ENCODE measurements at regions not wholly inside any gene's neighbourhood (a gene's known extent, or its start where the extent isn't known, plus 50 kb on each side); places are given as distances from the start of the nearest gene placed in this dataset.

DNA sequence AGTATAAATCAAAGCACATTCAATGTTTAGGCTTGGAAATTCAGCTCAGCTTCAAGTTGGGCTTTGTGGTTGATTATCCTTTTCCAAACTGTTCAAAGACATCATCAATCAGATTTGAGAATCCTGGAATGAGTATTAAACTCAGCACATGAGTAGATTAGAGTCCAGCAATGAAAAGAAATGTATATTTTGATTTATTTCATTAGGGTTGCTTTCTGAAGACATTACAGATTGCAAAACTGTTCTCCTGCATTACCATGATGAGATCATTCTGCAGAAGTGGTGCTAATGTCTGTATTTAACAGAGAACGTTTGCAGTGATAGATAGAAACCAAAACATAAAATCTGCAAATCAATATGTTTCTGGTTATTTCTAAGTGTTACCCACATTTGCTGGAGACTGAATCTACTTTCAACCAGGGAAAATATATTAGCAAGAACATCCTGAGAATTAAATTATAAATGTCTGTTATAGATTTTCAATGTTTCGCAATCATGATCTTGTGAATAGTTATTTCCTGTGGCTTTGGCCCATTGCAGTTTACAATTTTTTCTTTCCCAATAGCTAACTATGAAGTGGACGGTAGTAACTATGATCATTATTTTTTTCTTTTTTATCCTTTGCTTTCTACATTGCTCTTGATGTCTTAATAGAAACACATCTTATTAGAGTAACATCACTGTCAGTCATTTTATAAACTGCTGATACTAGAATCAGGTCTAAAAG is 1125.7 kb upstream of the GOT2 start:
- 69% methylated on average over 3 of the region's 3 CpGs for WGBS
- intact Hi-C loops (cut with DNase I), result no loop called here
- H3K36me3 ChIP-seq, result no peaks in the 10 kb centered on the region

DNA sequence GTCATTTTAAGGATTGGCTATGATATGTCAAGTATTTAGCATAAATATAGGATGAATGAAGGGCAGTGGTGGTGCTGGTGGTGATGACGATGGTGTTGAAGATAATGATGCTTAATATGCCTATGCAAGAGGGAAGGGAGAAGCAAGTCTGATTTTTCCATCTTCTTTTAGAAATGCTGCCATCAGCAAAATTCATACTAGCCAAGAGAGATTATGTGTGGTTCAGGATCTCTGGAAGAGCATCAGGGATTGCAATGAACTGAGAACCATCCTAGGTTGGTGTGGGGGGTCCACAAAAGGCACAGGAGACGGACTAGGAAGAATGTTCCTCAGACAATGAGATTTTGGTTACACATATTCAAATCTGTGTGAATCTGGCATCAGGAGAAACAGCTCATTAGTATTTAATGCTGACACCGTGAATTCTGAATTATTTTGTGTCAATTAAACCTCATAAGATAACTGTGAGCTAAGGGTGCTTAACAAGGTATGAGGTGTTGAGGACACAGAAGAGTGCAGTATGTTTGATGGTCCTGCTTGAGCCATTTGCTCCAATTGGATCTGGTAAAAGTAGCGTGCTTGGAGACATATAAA is 1120.8 kb upstream of the GOT2 start:
- WGBS, result 84% methylated on average over 4 of the region's 4 CpGs
- TF ChIP-seq POLR2A (IDR thresholded peaks at IDR 0.05; ENCODE audit: low read depth) (no peak), CTCF (IDR thresholded peaks at IDR 0.05) (no peak), EP300 (IDR thresholded peaks at IDR 0.05) (no peak), POLR2AphosphoS5 (IDR thresholded peaks at IDR 0.05) (no peak)
- H3K27ac ChIP-seq (replicated peaks in 1 of 4), result no peak overlapping the region

More for the DNA sequence above, 1125.7 kb upstream of the GOT2 start:
- DNase-seq (ENCODE audit: extremely low spot score), result no peak
- Histone ChIP-seq H3K27me3 (no peaks in the 10 kb centered on the region), H3K9me3 (no peaks in the 10 kb centered on the region), H3K4me1 (peaks cover 0 to 1% (median under 1%) of the 10 kb centered on the region in 4 donors), H3K27ac (replicated peaks in 1 of 4) (no peak overlapping the region), H3K4me3 (no peak overlapping the region)
- TF ChIP-seq POLR2A (IDR thresholded peaks at IDR 0.05; ENCODE audit: low read depth), result no peak
- no peak for TF ChIP-seq CTCF (IDR thresholded peaks at IDR 0.05)
- TF ChIP-seq EP300 (IDR thresholded peaks at IDR 0.05), result no peak
- no peak for TF ChIP-seq POLR2AphosphoS5 (IDR thresholded peaks at IDR 0.05)

GRCh38 chr16:59849716-59850115 is 1115.6 kb upstream of the GOT2 start:
- H3K9me3 ChIP-seq, result no peaks in the 10 kb centered on the region
- TF ChIP-seq CTCF (IDR thresholded peaks at IDR 0.05) (no peak), POLR2AphosphoS5 (IDR thresholded peaks at IDR 0.05) (no peak), EP300 (IDR thresholded peaks at IDR 0.05) (no peak), POLR2A (IDR thresholded peaks at IDR 0.05; ENCODE audit: low read depth) (no peak)
- DNase-seq (ENCODE audit: extremely low spot score), result no peak
- no peaks in the 10 kb centered on the region for H3K27me3 ChIP-seq
- intact Hi-C loops (cut with DNase I), result no loop called here
- H3K4me3 ChIP-seq, result no peak overlapping the region
- no peaks in the 10 kb centered on the region for H3K36me3 ChIP-seq
- H3K4me1 ChIP-seq, result peaks cover 5 to 22% (median 21%) of the 10 kb centered on the region in 4 donors
- H3K27ac ChIP-seq (replicated peaks in 1 of 4), result no peak overlapping the region
- 83% methylated on average over 4 of the region's 4 CpGs for WGBS

More for the DNA sequence above, 1120.8 kb upstream of the GOT2 start:
- Histone ChIP-seq H3K27me3 (no peaks in the 10 kb centered on the region), H3K9me3 (no peaks in the 10 kb centered on the region), H3K4me1 (no peaks in the 10 kb centered on the region), H3K36me3 (no peaks in the 10 kb centered on the region), H3K4me3 (no peak overlapping the region)
- DNase-seq (ENCODE audit: extremely low spot score), result no peak
- intact Hi-C loops (cut with DNase I), result no loop called here

- peaks cover 0 to 5% (median 1%) of the 10 kb centered on the region in 4 donors for H3K9me3 ChIP-seq
- H3K4me3 ChIP-seq, result no peak overlapping the region
- DNase-seq (ENCODE audit: extremely low spot score), result no peak
- H3K36me3 ChIP-seq, result no peaks in the 10 kb centered on the region
- peaks cover 5 to 22% (median 21%) of the 10 kb centered on the region in 4 donors for H3K4me1 ChIP-seq
- no peak overlapping the region for H3K27ac ChIP-seq (replicated peaks in 1 of 4)
- no peaks in the 10 kb centered on the region for H3K27me3 ChIP-seq
- TF ChIP-seq CTCF (IDR thresholded peaks at IDR 0.05), result no peak
- TF ChIP-seq POLR2AphosphoS5 (IDR thresholded peaks at IDR 0.05), result peak in 1 of 2 donors; percentile 41
- TF ChIP-seq POLR2A (IDR thresholded peaks at IDR 0.05; ENCODE audit: low read depth), result no peak
- intact Hi-C loops (cut with DNase I), result no loop called here
Observed at GRCh38 chr16:59848296-59848695, 1114.2 kb upstream of the GOT2 start.
